ENCODE measurements at regions not wholly inside any gene's neighbourhood (a gene's known extent, or its start where the extent isn't known, plus 50 kb on each side); places are given as distances from the start of the nearest gene placed in this dataset.

- ChIA-PET CTCF (interaction anchor here (0.6 to 1.2 kb wide), 3 partner anchors 203 to 1071 kb away, joined by 3 to 4 read pairs (median 3); no protein-coding TSS in a partner anchor), POLR2A (no interaction called here)
- Histone ChIP-seq H3K27ac (ENCODE audit: extremely low read depth, low read depth, low read length) (no peak overlapping the region), H3K9me3 (ENCODE audit: control insufficient read depth, insufficient read depth, low read depth, low read length) (no peaks in the 10 kb centered on the region), H3K4me3 (ENCODE audit: low read depth, low read length) (no peak overlapping the region), H3K36me3 (ENCODE audit: control insufficient read depth in 2 of 2, insufficient read depth in 1 of 2, low read length in 2 of 2) (no peaks in the 10 kb centered on the region), H3K4me1 (ENCODE audit: control insufficient read depth, insufficient read depth, low read length) (no peaks in the 10 kb centered on the region)
- TF ChIP-seq ZNF677 (tag by site-specific recombination; IDR thresholded peaks at IDR 0.05) (no peak), ZNF664 (tag by site-specific recombination; IDR thresholded peaks at IDR 0.05) (no peak), ZNF2 (tag by site-specific recombination; IDR thresholded peaks at IDR 0.05) (no peak), ZSCAN23 (tag by site-specific recombination; IDR thresholded peaks at IDR 0.05) (no peak), ZSCAN5A (tag by site-specific recombination; IDR thresholded peaks at IDR 0.05) (no peak), ZNF341 (tag by site-specific recombination; IDR thresholded peaks at IDR 0.05; ENCODE audit: low read depth) (no peak), ZNF133 (tag by site-specific recombination; IDR thresholded peaks at IDR 0.05) (no peak), ZNF155 (tag by site-specific recombination; IDR thresholded peaks at IDR 0.05) (no peak), ZNF701 (tag by site-specific recombination; IDR thresholded peaks at IDR 0.05) (no peak), ZNF148 (tag by site-specific recombination; IDR thresholded peaks at IDR 0.05; ENCODE audit: borderline replicate concordance) (no peak)
Observed at GRCh38 chrX:10393241-10393640, 227.1 kb downstream of the MID1 start.

- H3K27ac ChIP-seq (ENCODE audit: extremely low read depth, low read depth, low read length): no peak overlapping the region
- CTCF ChIA-PET: interaction anchor here (1.2 kb wide), 1 partner anchor 329 kb away, joined by 4 read pairs; no protein-coding TSS in a partner anchor
- no peak overlapping the region for H3K4me3 ChIP-seq (ENCODE audit: low read depth, low read length)
- TF ChIP-seq KLF7 (tag by site-specific recombination; IDR thresholded peaks at IDR 0.05; ENCODE audit: borderline replicate concordance) (no peak), GLIS1 (tag by site-specific recombination; IDR thresholded peaks at IDR 0.05) (no peak), ZNF830 (tag by site-specific recombination; IDR thresholded peaks at IDR 0.05; ENCODE audit: low read depth) (no peak), EGR2 (tag by site-specific recombination; IDR thresholded peaks at IDR 0.05; ENCODE audit: low read depth) (no peak), ZNF214 (tag by site-specific recombination; IDR thresholded peaks at IDR 0.05; ENCODE audit: borderline replicate concordance) (no peak), ZNF398 (tag by site-specific recombination; IDR thresholded peaks at IDR 0.05) (no peak)
- POLR2A ChIA-PET: no interaction called here
- H3K4me1 ChIP-seq (ENCODE audit: control insufficient read depth, insufficient read depth, low read length): no peaks in the 10 kb centered on the region
- H3K36me3 ChIP-seq (ENCODE audit: control insufficient read depth in 2 of 2, insufficient read depth in 1 of 2, low read length in 2 of 2): no peaks in the 10 kb centered on the region
- no peaks in the 10 kb centered on the region for H3K9me3 ChIP-seq (ENCODE audit: control insufficient read depth, insufficient read depth, low read depth, low read length)
Observed at GRCh38 chrX:10393899-10394298, 226.5 kb downstream of the MID1 start.

GRCh38 chrX:10395179-10395578, 225.2 kb downstream of the MID1 start:
- Histone ChIP-seq H3K9me3 (ENCODE audit: control insufficient read depth, insufficient read depth, low read depth, low read length) (no peaks in the 10 kb centered on the region), H3K27ac (ENCODE audit: extremely low read depth, low read depth, low read length) (no peak overlapping the region), H3K36me3 (ENCODE audit: control insufficient read depth in 2 of 2, insufficient read depth in 1 of 2, low read length in 2 of 2) (no peaks in the 10 kb centered on the region), H3K4me1 (ENCODE audit: control insufficient read depth, insufficient read depth, low read length) (no peaks in the 10 kb centered on the region), H3K4me3 (ENCODE audit: low read depth, low read length) (no peak overlapping the region)
- ChIA-PET CTCF (no interaction called here), POLR2A (no interaction called here)
- TF ChIP-seq ZNF280C (tag by site-specific recombination; IDR thresholded peaks at IDR 0.05): no peak
- no peak for TF ChIP-seq ZNF701 (tag by site-specific recombination; IDR thresholded peaks at IDR 0.05)
- no peak for TF ChIP-seq ZBTB17 (tag by site-specific recombination; IDR thresholded peaks at IDR 0.05)
- no peak for TF ChIP-seq ZNF433 (tag by site-specific recombination; IDR thresholded peaks at IDR 0.05; ENCODE audit: low read depth)
- TF ChIP-seq ZNF830 (tag by site-specific recombination; IDR thresholded peaks at IDR 0.05; ENCODE audit: low read depth): no peak
- no peak for TF ChIP-seq PATZ1 (tag by site-specific recombination; IDR thresholded peaks at IDR 0.05)
- TF ChIP-seq GLIS1 (tag by site-specific recombination; IDR thresholded peaks at IDR 0.05): no peak

All from HEK293 (cell line).